Lung (tissue), 11 donors: ENCODE measurements at regions not wholly inside any gene's neighbourhood (a gene's known extent, or its start where the extent isn't known, plus 50 kb on each side); places are given as distances from the start of the nearest gene placed in this dataset.

ENCODE experiments used
- ATAC-seq: fragments of 200-7000 bp; cut with Tn5 transposase; one replicate; pipeline ENCODE4 v1.9.1; 2020; ENCODE audit warnings: moderate number of reproducible peaks; ENCODE audit not compliant: insufficient read depth, low FRiP score
- DNase-seq, 3 donors: peaks; one replicate each; pipeline ENCODE4 v3.0.0-alpha.2; 2013 to 2017
- H3K27ac ChIP-seq, 2 donors: one replicate each; pipeline ENCODE4 v1.5.1; 2013; ENCODE audit warnings: mild to moderate bottlenecking in 2 of 2, moderate library complexity in 2 of 2, control low read depth in 1 of 2, inconsistent platforms in 1 of 2, low read depth in 1 of 2, low read length in 1 of 2
- H3K27me3 ChIP-seq, 3 donors: one replicate each; pipeline ENCODE4 v1.5.1; 2013; ENCODE audit warnings: low read length in 2 of 3; ENCODE audit not compliant: control insufficient read depth in 3 of 3, insufficient read depth in 3 of 3
- H3K36me3 ChIP-seq, 4 donors: one replicate each; pipeline ENCODE4 v1.5.1; 2013; ENCODE audit warnings: low read length in 4 of 4, mild to moderate bottlenecking in 1 of 4, moderate library complexity in 1 of 4; ENCODE audit not compliant: control insufficient read depth in 4 of 4, insufficient read depth in 4 of 4
- H3K4me1 ChIP-seq, 5 donors: one replicate each; pipeline ENCODE4 v1.5.1; 2013; ENCODE audit warnings: low read length in 5 of 5, mild to moderate bottlenecking in 2 of 5, moderate library complexity in 1 of 5; ENCODE audit not compliant: control insufficient read depth in 5 of 5, insufficient read depth in 5 of 5
- H3K4me3 ChIP-seq: one replicate; pipeline ENCODE4 v1.5.1; 2013; ENCODE audit warnings: mild to moderate bottlenecking, control low read depth, moderate library complexity
- H3K9ac ChIP-seq, 2 donors: one replicate each; pipeline ENCODE4 v1.5.1; 2013; ENCODE audit warnings: low read length in 2 of 2, control low read depth in 1 of 2; ENCODE audit not compliant: insufficient read depth in 1 of 2
- H3K9me3 ChIP-seq, 4 donors: one replicate each; pipeline ENCODE4 v1.5.1; 2013; ENCODE audit warnings: low read length in 3 of 4, mild to moderate bottlenecking in 1 of 4, moderate library complexity in 1 of 4; ENCODE audit not compliant: control insufficient read depth in 4 of 4, insufficient read depth in 3 of 4
- WGBS, 2 donors: extraction: QIAGEN DNeasy Blood & Tissue Kit; methylation state at CpG; one replicate each; pipeline ENCODE4 v1.1.7; 2013; 5-methylcytosine and 5-hydroxymethylcytosine counted together
- TF ChIP-seq, protein P1 (sequence below): IDR thresholded peaks from 2 replicates; pipeline ENCODE4 v1.5.1; 2012; ENCODE audit warnings: mild to moderate bottlenecking; ENCODE audit errors: control extremely low read depth, extremely low read depth
- donor health status: control.
- donor health status: control.
- donor health status: Bipolar disorder and iron deficiency.
- donor health status: healthy.
- donor health status: DM: yes; HTN: yes; CAD: no.

DNA sequence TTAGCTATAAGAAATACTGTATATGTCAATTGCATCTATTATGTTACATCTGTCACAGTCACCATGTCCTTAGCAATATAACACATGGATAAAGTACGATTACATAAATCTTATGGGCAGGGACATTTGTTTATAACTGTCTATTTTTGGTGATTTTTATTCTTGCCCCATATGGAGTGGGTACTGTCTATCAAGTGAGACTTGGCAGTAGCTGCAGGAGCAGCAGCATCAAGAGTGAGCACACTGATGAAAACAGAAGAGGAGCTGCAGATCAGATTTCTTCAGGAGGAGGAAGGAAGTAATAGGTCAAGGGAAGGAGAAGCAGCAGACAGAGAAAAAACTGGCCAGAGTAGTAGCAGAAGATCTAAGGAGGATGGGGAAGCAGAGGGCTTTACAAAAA lies 516.7 kb downstream of the C6orf118 start:
- Histone ChIP-seq H3K27me3 (no peaks in the 10 kb centered on the region), H3K4me1 (no peaks in the 10 kb centered on the region), H3K4me3 (no peak overlapping the region), H3K36me3 (no peaks in the 10 kb centered on the region), H3K27ac (no peak overlapping the region), H3K9ac (no peak overlapping the region), H3K9me3 (peaks cover 0 to 4% (median under 1%) of the 10 kb centered on the region in 4 donors)
- TF ChIP-seq, protein P1, sequence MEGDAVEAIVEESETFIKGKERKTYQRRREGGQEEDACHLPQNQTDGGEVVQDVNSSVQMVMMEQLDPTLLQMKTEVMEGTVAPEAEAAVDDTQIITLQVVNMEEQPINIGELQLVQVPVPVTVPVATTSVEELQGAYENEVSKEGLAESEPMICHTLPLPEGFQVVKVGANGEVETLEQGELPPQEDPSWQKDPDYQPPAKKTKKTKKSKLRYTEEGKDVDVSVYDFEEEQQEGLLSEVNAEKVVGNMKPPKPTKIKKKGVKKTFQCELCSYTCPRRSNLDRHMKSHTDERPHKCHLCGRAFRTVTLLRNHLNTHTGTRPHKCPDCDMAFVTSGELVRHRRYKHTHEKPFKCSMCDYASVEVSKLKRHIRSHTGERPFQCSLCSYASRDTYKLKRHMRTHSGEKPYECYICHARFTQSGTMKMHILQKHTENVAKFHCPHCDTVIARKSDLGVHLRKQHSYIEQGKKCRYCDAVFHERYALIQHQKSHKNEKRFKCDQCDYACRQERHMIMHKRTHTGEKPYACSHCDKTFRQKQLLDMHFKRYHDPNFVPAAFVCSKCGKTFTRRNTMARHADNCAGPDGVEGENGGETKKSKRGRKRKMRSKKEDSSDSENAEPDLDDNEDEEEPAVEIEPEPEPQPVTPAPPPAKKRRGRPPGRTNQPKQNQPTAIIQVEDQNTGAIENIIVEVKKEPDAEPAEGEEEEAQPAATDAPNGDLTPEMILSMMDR: no peak
- DNase-seq (no peak), ATAC-seq (no peak)
- 63 to 74% methylated on average over 1 of the region's 1 CpG for WGBS, 2 donors

DNA sequence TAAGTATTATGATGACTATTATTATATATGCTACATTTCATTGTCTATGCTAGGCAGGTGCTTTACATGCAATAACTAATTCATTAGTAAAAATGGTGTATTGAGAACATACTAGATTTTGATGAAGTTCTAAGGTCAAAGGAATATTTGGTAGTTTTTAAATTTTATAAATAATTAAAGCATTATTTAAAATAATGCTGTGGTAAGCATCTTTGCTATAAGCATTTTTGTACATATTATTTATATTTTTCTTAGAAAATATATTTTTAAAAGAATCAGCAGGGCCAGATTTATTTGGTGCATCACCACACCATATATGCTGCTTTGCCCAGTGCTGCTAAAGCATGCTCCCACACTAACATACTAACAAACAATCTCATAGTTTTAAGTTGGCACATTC lies 517.9 kb downstream of the C6orf118 start:
- Histone ChIP-seq H3K27ac (no peak overlapping the region), H3K4me3 (no peak overlapping the region), H3K9ac (no peak overlapping the region), H3K27me3 (no peaks in the 10 kb centered on the region), H3K9me3 (peaks cover 0 to 3% (median 0%) of the 10 kb centered on the region in 4 donors), H3K4me1 (no peaks in the 10 kb centered on the region), H3K36me3 (no peaks in the 10 kb centered on the region)
- DNase-seq (no peak), ATAC-seq (no peak)
- TF ChIP-seq, protein P1: no peak

DNA sequence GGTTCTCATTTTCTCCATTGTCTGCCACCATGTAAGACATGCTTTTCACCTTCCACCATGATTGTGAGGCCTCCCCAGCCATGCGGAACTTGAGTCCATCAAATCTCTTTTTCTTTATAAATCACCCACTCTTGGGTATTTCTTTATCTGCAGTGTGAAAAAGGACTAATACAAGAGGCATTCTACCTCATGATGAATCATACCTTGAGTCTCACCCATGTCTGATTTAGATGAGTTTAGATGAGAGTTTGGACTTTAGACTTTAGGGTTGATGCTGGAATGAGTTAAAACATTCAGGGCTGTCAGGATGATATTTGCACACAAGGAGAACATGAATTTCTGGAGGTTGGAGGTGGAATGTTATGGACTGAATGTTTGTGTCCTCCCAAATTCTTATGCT lies 545.6 kb downstream of the C6orf118 start:
- TF ChIP-seq, protein P1: no peak
- 91 to 100% methylated on average over 1 of the region's 1 CpG for WGBS, 2 donors
- H3K27me3 ChIP-seq: no peaks in the 10 kb centered on the region
- no peak overlapping the region for H3K4me3 ChIP-seq
- no peak overlapping the region for H3K27ac ChIP-seq
- no peaks in the 10 kb centered on the region for H3K36me3 ChIP-seq
- DNase-seq: no peak
- peaks cover 0 to 4% (median 1%) of the 10 kb centered on the region in 4 donors for H3K9me3 ChIP-seq
- H3K4me1 ChIP-seq: no peaks in the 10 kb centered on the region
- no peak overlapping the region for H3K9ac ChIP-seq
- no peak for ATAC-seq

DNA sequence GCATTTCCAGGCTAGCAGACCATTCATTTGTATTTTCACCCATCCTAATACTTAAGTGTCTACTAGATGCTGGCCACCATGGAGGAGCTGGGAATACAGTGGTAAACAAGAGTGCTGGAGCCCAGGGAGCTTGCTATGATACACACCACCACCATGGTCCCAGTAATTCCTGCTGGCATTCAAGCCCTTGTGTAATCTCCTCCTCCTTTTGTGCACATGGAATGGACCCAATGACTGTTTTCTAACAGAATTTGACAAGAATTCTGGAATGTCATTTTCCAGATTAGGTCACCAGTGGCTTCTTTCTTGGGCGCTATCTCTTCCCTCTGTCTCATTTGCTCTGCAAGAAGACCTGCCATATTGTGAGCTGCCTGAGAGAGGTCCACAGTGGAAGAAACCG lies 552.0 kb downstream of the C6orf118 start:
- ATAC-seq (no peak), DNase-seq (no peak)
- no peak overlapping the region for H3K4me3 ChIP-seq
- H3K27ac ChIP-seq: no peak overlapping the region
- no peaks in the 10 kb centered on the region for H3K27me3 ChIP-seq
- no peaks in the 10 kb centered on the region for H3K36me3 ChIP-seq
- peaks cover 0 to 3% (median 1%) of the 10 kb centered on the region in 4 donors for H3K9me3 ChIP-seq
- no peak overlapping the region for H3K9ac ChIP-seq
- WGBS, 2 donors: 86 to 91% methylated on average over 2 of the region's 2 CpGs
- no peaks in the 10 kb centered on the region for H3K4me1 ChIP-seq
- TF ChIP-seq, protein P1: no peak
